ENCODE measurements at regions not wholly inside any gene's neighbourhood (a gene's known extent, or its start where the extent isn't known, plus 50 kb on each side); places are given as distances from the start of the nearest gene placed in this dataset.

DNA sequence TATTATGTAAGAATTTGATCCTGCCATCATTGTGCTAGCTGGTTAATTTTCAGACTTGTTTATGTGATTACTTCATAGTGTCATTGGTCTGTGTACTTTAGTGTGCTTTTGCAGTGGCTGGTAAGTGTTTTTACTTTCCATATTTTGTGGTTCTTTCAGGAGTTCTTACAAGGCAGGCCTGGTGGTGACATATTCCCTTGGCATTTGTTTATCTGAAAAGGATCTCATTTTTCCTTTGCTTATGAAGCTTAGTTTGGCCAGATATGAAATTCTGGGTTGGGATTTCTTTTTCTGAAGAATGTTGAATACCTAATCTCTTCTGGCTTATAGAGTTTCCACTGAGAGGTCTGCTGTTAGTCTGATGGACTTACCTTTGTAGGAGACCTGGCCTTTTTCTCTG lies 72.8 kb upstream of the MC4R start:
- Mint-ChIP-seq H3K27ac (no peak overlapping the region), H3K4me1 (no peaks in the 10 kb centered on the region), H3K36me3 (no peaks in the 10 kb centered on the region), H3K9me3 (peaks cover 5% of the 10 kb centered on the region), H3K4me3 (no peak overlapping the region), H3K27me3 (no peaks in the 10 kb centered on the region)
- DNase-seq (no peak), ATAC-seq (ENCODE audit: low read depth) (no peak)
- POLR2A ChIA-PET, result no interaction called here

DNA sequence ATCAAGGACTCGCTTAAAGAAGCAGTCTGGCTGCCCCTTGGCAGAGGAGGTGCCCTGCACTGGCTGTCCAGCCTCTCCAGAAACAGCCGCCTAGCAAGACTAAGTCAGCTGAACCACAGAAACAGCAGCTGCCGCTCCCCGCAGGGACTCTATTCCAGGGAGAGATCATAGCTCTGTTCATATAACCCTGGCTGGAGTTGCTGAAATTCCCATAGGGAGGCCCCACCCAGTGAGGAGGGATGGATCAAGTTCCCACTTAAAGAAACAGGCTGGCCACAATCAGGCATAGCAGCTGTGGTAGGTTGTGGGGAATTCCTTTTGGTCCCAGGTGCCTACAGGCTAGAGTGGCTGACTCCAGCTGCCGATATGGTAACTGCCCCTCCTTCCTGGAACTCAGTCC lies 74.2 kb upstream of the MC4R start:
- no peaks in the 10 kb centered on the region for H3K36me3 Mint-ChIP-seq
- H3K27ac Mint-ChIP-seq, result no peak overlapping the region
- DNase-seq, result no peak
- peaks cover 5% of the 10 kb centered on the region for H3K9me3 Mint-ChIP-seq
- H3K4me1 Mint-ChIP-seq, result no peaks in the 10 kb centered on the region
- no peaks in the 10 kb centered on the region for H3K27me3 Mint-ChIP-seq
- ATAC-seq (ENCODE audit: low read depth), result no peak
- POLR2A ChIA-PET, result no interaction called here
- H3K4me3 Mint-ChIP-seq, result no peak overlapping the region

DNA sequence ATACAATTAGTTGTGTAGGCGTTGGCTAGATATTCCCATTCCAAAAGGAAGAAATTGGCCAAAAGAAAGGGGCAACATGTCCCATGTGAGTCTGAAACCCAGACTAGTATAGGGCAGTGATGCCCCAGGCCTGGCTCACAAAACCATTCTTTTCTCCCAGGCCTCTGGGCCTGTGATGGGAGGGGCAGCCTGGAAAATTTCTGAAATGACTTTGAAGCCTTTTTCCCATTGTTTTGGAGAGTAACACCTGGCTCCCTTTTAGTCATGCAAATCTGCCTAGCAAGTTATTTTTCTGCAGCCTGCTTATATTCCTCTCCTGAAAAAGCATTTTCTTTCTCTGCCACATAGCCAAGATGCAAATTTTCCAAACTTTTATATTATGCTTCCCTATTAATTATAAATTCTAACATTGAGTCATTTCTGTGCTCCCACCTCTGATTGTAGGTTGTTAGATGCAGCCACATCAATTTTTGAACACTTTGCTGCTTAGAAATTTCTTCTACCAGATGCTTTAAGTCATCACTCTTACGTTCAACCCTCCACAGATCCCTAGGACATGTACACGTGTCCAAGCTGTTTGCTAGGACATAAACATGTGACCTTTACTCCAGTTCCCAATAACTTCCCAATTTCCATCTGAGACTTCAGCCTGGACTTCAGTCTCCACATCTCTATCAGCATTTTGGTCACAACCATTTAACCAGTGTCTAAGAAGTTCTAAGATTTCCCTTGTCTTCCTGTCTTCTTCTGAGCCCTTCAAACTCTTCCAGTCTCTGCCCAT lies 76.1 kb upstream of the MC4R start:
- POLR2A ChIA-PET, result no interaction called here
- H3K4me3 Mint-ChIP-seq, result no peak overlapping the region
- DNase-seq, result no peak
- H3K9me3 Mint-ChIP-seq, result peaks cover 5% of the 10 kb centered on the region
- no peaks in the 10 kb centered on the region for H3K27me3 Mint-ChIP-seq
- no peaks in the 10 kb centered on the region for H3K36me3 Mint-ChIP-seq
- ATAC-seq (ENCODE audit: low read depth), result no peak
- H3K4me1 Mint-ChIP-seq, result no peaks in the 10 kb centered on the region
- no peak overlapping the region for H3K27ac Mint-ChIP-seq

DNA sequence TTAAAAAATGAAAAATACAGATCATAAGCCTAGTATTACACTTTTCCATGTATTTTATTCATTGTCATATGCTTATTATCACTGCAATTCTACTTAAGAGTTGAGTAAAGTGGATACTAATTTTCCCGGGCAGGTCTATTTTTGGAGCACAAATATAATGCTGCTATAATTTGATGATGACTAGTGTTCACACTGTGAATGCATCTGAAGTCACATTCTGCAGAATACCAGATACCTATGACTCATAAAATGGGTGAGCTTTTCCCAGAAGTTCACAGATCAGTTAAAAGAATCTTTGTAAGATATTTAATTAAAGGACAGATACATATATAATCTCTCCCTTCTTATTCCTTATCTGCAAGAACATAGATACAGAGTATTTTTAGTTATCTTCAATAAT lies 79.8 kb upstream of the MC4R start:
- Mint-ChIP-seq H3K36me3 (no peaks in the 10 kb centered on the region), H3K4me1 (no peaks in the 10 kb centered on the region), H3K4me3 (no peak overlapping the region), H3K9me3 (peaks cover 9% of the 10 kb centered on the region), H3K27ac (no peak overlapping the region), H3K27me3 (no peaks in the 10 kb centered on the region)
- ATAC-seq (ENCODE audit: low read depth) (no peak), DNase-seq (no peak)
- POLR2A ChIA-PET, result no interaction called here

DNA sequence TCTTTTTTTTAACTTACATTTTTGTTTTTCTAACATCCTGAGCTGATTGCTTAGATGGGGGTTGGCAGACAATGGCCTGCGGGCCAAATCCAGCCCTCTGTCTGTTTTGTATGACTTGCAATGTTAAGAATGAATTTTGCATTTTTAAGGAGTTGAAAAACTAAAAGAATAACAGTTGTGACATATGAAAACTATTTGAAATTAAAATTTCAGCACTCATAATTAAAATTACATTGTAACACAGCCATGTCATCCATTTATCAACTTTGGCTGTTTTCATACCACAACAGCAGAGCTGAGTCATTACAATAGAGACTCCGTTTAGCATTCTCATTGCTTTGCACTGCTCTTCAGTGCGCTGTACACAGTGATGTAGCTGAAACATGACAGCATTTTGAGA lies 94.1 kb upstream of the MC4R start:
- ATAC-seq (ENCODE audit: low read depth) (no peak), DNase-seq (no peak)
- Mint-ChIP-seq H3K4me1 (no peaks in the 10 kb centered on the region), H3K27me3 (no peaks in the 10 kb centered on the region), H3K9me3 (no peaks in the 10 kb centered on the region), H3K27ac (no peak overlapping the region), H3K36me3 (no peaks in the 10 kb centered on the region), H3K4me3 (no peak overlapping the region)
- POLR2A ChIA-PET, result no interaction called here

DNA sequence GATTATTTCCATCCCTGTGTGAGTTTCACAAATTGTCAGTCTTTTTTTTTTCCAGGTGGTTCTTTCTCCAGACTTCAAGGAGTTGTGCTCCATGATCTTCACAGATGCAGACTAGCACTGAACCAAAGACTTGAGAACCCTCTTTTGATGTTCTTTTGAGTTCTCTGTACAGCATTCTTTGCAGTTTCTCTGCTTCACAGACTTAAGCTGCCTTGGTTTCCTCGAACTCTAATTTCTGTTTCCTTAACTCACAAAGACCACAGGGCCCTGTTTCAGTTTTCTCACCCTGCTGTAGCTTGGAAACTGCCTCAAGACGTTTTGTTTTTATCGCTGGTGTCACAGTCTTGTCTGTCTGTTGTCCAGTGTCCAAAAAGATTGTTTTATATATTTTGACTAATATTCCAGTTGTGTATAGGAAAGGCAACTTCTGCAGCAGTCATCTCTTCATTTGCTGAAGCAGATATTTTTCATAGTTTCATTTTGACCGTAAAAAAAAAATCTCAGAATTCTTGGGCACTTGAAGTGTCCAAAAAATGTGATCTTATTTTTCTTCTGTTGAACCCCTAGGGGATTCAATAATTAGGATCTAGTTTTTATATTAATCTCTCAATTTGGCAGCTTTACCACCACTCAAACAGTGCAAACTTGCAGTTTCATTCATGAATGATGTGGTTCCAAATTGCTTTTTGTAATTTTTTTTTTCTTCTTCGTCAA lies 97.0 kb upstream of the MC4R start:
- Mint-ChIP-seq H3K36me3 (no peaks in the 10 kb centered on the region), H3K27me3 (no peaks in the 10 kb centered on the region), H3K4me3 (no peak overlapping the region), H3K27ac (no peak overlapping the region), H3K9me3 (peaks cover 2% of the 10 kb centered on the region), H3K4me1 (no peaks in the 10 kb centered on the region)
- POLR2A ChIA-PET, result no interaction called here
- no peak for DNase-seq
- ATAC-seq (ENCODE audit: low read depth), result no peak

DNA sequence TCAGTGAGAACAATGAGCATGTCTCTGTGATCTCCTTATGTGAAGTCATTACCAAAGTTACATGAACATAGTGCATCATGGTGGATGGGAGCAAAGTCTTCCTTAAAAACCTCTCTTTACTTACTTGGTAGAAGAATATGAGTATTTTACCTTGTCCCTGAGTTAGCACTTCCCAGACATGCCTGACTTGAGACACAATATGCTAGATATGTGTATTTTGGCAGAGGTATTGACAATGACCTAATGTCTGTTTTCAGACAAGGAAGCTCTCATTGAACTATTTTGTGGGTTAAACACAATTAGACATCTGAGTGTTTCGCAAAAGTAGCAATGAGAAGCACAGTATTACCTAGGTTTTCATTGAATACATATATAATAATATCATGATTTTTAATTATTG lies 99.1 kb upstream of the MC4R start:
- peaks cover 2% of the 10 kb centered on the region for H3K9me3 Mint-ChIP-seq
- no peaks in the 10 kb centered on the region for H3K4me1 Mint-ChIP-seq
- POLR2A ChIA-PET, result no interaction called here
- H3K27ac Mint-ChIP-seq, result no peak overlapping the region
- no peak for DNase-seq
- H3K36me3 Mint-ChIP-seq, result no peaks in the 10 kb centered on the region
- no peak overlapping the region for H3K4me3 Mint-ChIP-seq
- no peaks in the 10 kb centered on the region for H3K27me3 Mint-ChIP-seq
- ATAC-seq (ENCODE audit: low read depth), result no peak

DNA sequence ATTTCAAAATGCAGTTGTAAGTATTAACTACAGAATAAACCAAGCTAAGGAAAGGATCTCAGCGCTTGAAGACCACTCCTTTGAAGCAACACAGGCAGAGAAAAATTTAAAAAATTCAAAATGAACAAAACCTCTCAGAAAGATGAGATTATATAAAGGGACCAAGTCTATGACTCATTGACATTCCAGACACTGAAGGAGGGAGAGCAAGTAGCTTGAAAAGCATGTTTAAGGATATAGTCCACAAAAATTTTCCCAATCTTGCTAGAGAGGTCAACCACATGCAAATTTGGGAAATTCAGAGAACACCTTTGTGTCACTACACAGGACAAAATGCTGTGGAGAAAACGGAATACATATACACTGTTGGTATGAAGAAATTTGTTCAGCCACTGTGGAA lies 112.6 kb upstream of the MC4R start:
- H3K9me3 Mint-ChIP-seq, result no peaks in the 10 kb centered on the region
- POLR2A ChIA-PET, result no interaction called here
- H3K36me3 Mint-ChIP-seq, result no peaks in the 10 kb centered on the region
- DNase-seq (no peak), ATAC-seq (ENCODE audit: low read depth) (no peak)
- H3K27me3 Mint-ChIP-seq, result no peaks in the 10 kb centered on the region
- H3K4me1 Mint-ChIP-seq, result no peaks in the 10 kb centered on the region
- H3K4me3 Mint-ChIP-seq, result no peak overlapping the region
- no peak overlapping the region for H3K27ac Mint-ChIP-seq

DNA sequence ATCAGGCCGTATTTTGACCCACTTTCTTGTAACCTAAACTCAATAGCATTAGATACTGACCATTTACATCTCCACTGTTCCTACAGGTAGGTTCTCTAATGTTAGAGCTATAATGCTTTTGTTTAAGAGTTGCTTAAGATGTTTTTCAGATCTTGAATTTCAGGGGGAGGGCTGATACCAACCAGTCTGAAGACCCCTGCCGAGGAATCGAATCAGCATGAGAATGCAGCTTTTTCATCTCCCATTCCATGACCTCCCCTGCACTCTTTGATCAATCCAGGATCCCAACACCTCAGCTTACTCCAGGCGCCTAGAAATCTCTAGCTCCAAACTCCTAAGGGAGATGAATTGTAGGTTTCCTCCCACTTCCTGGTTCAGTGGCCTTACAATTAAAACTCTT lies 120.5 kb upstream of the MC4R start:
- no peaks in the 10 kb centered on the region for H3K9me3 Mint-ChIP-seq
- DNase-seq (no peak), ATAC-seq (ENCODE audit: low read depth) (no peak)
- no peak overlapping the region for H3K27ac Mint-ChIP-seq
- no peaks in the 10 kb centered on the region for H3K27me3 Mint-ChIP-seq
- POLR2A ChIA-PET, result no interaction called here
- no peaks in the 10 kb centered on the region for H3K36me3 Mint-ChIP-seq
- H3K4me3 Mint-ChIP-seq, result no peak overlapping the region
- H3K4me1 Mint-ChIP-seq, result no peaks in the 10 kb centered on the region

DNA sequence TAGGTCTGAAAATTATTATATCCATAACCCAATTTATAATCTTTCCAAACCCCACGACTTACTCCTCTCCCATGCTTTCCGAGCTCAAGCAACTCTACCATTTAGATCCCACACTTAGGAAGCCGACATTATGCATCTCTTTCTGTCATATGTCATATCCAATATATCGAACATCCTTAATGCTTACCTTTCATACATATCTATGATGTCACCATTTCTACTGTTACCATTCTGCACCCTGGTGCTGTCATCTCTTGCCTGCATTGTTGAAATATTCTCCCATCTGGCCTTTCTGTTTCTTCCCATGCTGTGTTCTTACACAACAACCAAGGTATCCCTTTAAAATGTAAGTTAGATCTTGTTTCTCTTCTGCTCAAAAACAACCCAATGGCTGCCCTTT lies 127.1 kb upstream of the MC4R start:
- Mint-ChIP-seq H3K4me3 (no peak overlapping the region), H3K27ac (no peak overlapping the region), H3K4me1 (no peaks in the 10 kb centered on the region), H3K9me3 (no peaks in the 10 kb centered on the region), H3K27me3 (no peaks in the 10 kb centered on the region), H3K36me3 (no peaks in the 10 kb centered on the region)
- DNase-seq, result no peak
- POLR2A ChIA-PET, result no interaction called here
- no peak for ATAC-seq (ENCODE audit: low read depth)

DNA sequence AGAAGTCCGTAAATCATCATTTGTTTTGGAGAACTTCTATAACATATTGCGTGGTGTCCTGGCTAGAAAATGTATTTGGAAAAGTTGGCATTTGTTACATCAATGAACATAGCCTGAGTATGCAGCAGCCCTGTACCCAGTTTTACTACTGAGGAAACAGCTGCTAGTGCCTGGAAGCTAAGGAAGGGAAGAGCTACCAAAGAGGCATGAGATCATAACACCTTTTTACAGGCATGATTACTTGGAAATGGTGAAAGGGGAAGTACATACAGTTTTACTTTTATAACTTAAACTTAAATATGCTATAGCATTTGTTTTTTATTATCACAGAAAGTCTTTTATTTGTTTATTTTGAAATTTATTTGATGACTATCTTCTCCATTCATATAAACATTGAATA lies 128.4 kb upstream of the MC4R start:
- no peaks in the 10 kb centered on the region for H3K4me1 Mint-ChIP-seq
- POLR2A ChIA-PET, result no interaction called here
- ATAC-seq (ENCODE audit: low read depth), result no peak

DNA sequence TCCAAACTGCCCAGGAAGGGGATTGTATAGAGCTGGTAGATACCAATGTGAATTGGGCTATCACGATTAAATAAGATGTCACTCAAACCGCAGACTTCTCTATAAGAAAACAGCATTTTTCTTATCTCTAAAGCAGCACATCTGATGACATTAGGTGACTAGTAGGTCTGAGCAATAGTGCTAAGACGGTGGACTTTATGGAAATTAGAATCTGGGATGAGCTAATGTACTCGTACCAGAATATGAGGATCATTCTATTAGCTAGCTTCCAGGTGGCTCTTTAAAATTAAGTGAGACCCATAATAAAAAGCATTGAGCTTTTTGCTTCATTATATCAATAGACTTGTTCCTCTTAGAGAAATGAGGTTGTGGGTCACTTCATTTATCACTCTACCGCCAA lies 130.0 kb upstream of the MC4R start:
- no peaks in the 10 kb centered on the region for H3K4me1 Mint-ChIP-seq
- H3K9me3 Mint-ChIP-seq, result no peaks in the 10 kb centered on the region
- H3K4me3 Mint-ChIP-seq, result no peak overlapping the region
- H3K36me3 Mint-ChIP-seq, result no peaks in the 10 kb centered on the region
- DNase-seq, result no peak
- no peaks in the 10 kb centered on the region for H3K27me3 Mint-ChIP-seq
- no peak overlapping the region for H3K27ac Mint-ChIP-seq
- no peak for ATAC-seq (ENCODE audit: low read depth)
- POLR2A ChIA-PET, result no interaction called here

More for the DNA sequence above, 128.4 kb upstream of the MC4R start:
- no peaks in the 10 kb centered on the region for H3K27me3 Mint-ChIP-seq
- no peak for DNase-seq
- no peak overlapping the region for H3K4me3 Mint-ChIP-seq
- no peaks in the 10 kb centered on the region for H3K9me3 Mint-ChIP-seq
- no peaks in the 10 kb centered on the region for H3K36me3 Mint-ChIP-seq
- H3K27ac Mint-ChIP-seq, result no peak overlapping the region

DNA sequence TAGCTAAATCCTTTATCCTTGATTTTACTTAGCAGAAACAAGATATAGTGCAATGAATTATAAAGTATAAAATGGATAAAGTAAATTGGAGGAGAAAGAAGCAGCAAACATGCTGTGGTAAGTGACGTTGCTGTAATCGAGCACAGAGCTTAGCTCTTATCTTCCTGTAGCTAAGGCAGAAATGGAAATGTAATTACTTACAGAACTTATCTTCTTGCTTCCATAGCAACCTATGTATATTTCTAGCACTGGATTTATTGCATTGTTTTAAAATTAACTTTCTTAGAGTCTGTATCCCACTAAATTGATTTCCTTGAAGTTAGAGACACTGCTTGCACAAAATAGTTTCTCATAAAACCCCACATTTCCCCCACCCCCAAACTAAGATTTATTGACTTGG lies 130.6 kb upstream of the MC4R start:
- no peaks in the 10 kb centered on the region for H3K4me1 Mint-ChIP-seq
- no peak overlapping the region for H3K4me3 Mint-ChIP-seq
- no peaks in the 10 kb centered on the region for H3K9me3 Mint-ChIP-seq
- ATAC-seq (ENCODE audit: low read depth) (no peak), DNase-seq (no peak)
- POLR2A ChIA-PET, result no interaction called here
- H3K27ac Mint-ChIP-seq, result no peak overlapping the region
- no peaks in the 10 kb centered on the region for H3K36me3 Mint-ChIP-seq
- no peaks in the 10 kb centered on the region for H3K27me3 Mint-ChIP-seq

DNA sequence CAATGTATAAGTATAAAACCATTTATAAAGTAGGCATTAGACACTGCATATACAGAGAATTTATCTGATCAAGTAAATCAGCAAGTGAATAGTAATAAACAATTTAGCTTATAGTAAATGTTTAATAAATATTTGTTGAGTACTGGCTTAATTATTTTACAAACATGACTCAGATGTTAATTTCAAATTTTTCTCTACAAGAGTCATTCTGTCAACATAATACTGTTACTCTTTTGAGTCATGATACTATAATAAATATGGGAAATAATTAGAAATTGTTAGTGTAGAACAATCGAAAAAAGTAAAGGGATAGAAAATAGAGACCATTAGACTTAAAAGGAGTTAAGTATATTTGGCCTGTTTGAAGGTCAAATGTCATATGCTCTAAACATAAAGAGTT lies 133.6 kb upstream of the MC4R start:
- POLR2A ChIA-PET, result no interaction called here
- Mint-ChIP-seq H3K36me3 (no peaks in the 10 kb centered on the region), H3K27me3 (no peaks in the 10 kb centered on the region)

More for the DNA sequence above, 133.6 kb upstream of the MC4R start:
- DNase-seq (no peak), ATAC-seq (ENCODE audit: low read depth) (no peak)
- H3K4me1 Mint-ChIP-seq, result no peaks in the 10 kb centered on the region
- no peak overlapping the region for H3K27ac Mint-ChIP-seq
- H3K4me3 Mint-ChIP-seq, result no peak overlapping the region
- no peaks in the 10 kb centered on the region for H3K9me3 Mint-ChIP-seq
